GM21717 (cell line): ENCODE measurements at regions not wholly inside any gene's neighbourhood (a gene's known extent, or its start where the extent isn't known, plus 50 kb on each side); places are given as distances from the start of the nearest gene placed in this dataset.

Experiments used
- ATAC-seq: cut with Tn5 transposase; IDR thresholded peaks from one replicate; pipeline ENCODE4 v1.9.1; 2021; ENCODE audit warnings: mild to moderate bottlenecking, moderate library complexity; ENCODE audit not compliant: unreplicated experiment

DNA sequence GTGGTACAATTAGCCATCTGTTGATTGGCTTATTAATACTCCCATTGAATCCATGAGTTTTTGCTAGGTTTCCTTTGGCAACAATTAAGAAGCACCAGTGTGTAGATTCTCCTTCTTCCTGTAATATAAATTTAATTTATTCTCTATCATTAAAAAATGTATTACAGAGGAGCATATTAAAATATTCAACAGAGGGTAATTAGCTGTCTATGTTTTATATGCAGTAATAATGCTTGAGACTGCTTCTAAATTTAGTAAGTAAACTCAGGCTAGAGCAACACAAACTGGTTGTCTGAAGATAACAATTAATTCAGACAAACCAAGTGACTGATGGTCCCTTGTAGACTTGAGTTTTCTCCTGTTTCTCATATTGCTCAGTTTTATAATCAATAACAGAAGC lies 192.4 kb downstream of the FAT4 start:
- ATAC-seq: no peak

DNA sequence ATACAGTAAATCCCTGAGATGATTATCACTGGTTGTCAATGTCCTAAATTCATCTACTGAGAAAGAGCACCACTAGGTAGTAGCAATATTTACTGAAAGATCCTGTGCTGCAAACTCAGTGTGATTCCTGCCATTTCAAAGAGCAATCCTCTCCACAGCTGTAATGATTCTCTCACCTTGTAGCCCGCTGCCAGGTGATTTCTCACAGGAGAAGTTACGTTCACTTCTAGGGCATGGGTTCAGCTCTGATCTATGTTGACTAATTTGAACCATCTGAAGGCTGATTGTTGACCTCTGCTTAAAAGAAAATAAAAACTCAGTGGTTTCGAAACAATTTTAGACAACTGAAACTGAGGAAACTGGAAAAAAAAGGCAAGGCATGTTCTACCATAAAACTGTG lies 197.0 kb downstream of the FAT4 start:
- no peak for ATAC-seq

DNA sequence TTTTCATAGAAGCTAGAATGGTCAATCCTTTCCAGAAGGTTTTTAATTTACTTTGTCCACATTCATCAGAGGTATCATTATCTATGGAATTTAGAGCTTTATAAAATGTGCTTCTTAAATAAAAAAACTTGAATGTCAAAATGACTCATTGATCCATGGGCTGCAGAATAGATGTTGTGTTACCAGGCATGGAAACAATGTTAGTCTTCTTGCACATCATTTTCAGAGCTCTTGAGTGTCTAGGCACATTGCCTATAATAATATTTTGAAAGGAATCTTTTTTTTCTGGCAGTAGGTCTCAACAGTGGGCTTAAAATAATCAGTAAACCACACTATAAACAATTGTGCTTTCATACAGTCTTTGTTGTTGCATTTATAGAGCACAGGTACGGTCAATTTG lies 200.3 kb downstream of the FAT4 start:
- no peak for ATAC-seq

DNA sequence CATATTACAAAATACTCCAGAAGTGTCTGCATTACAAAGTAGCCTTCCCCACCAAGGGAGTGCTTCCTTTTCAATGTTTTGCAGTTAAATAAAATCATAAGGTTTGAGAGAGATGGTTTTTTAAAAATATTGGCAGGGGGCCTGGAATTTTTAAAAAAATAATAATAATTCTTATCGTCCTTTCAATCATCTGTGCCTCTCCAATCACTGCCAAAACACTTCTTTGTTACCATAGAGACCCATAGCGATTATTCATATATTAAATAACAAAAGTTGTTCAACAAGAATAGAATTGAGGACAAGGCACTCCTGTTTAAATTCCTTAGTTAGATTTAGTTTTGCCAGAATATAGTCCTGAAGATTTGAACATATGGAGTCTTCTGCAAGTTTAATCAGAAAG lies 203.1 kb downstream of the FAT4 start:
- no peak for ATAC-seq

DNA sequence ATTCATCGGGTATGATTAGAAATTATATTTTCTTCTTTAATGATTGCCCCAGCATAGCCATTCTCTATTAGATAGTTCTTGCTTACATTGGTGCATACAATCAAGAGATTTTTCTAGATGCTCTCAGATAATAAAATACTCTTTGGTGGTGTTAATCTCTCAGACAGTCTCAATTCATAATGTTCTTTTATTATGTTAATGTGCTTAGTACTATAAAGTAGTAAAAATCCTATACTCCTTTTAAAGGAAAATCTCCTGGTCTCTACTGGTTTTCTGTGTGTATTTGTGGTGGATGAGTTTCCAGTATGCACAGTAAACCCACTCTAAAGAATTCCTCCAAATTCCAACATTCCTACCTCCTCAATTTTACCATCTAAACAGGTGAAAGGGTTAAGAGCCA lies 203.5 kb downstream of the FAT4 start:
- ATAC-seq: no peak

DNA sequence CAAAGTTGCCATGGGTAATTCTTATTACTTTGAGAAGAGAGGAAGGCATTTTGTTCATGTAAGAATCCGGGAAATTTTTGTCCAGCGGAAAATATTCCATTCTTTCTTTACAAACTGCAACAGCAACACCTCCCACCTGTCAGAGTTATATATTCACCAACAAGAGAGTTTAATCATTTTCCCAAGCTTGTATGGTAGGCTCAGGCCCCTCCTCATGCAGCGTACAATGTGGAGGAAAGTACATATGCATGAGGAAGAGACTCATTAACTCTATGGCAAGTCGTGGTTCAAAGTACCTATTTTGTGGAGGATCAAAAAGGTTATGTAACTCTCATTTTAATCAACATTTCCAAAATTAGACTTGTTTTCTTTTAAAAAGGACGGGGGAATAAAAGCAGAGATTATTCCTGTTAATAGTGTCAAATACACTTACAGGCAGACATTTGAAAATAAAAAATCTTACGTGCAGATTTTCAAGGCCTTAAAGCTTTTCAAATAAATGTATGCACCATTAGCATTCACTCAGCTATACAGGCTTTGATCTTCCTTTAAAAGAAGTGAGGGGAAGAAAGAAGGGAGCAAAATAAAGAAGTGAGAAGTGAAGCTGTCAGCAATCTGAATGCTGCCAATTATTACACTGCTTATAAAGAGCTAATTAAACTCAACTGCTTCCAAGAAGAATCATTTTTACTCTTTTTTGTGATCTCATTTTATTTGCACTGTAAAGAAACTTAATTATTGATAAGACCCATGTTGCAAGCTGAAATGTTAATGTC lies 204.8 kb downstream of the FAT4 start:
- ATAC-seq: no peak

DNA sequence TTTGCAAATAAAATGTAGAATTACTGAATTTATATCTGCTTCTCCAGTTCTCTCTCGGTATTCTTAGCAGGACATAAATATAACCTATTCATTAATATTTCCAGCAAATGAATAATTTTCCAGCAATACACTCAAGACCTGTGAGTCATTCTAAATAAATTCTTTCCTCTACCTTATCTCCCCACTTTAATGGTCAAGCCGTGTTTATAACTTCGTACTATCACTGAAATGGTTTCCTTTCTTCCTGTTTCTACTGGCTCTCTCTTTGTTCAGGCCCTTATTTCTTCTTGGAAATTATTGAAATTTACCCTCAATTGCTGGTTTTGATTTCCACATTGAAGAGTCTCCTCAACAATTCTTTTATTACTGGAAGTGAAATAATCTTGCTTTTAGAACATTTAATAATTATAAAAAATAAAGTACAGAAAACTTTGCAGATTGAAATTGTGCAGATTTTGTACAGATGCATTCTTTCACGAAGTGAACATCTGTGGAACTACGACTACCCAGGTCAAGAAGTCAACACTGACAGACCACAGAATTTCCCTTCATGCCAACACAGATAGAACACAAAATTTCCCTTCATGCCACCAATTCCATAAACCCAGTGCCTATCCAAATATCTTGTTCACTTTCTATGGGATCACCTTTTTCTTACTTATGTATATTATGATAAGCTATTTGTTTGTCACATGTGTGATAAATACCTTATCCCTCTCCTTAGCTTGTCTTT lies 205.7 kb downstream of the FAT4 start:
- no peak for ATAC-seq

DNA sequence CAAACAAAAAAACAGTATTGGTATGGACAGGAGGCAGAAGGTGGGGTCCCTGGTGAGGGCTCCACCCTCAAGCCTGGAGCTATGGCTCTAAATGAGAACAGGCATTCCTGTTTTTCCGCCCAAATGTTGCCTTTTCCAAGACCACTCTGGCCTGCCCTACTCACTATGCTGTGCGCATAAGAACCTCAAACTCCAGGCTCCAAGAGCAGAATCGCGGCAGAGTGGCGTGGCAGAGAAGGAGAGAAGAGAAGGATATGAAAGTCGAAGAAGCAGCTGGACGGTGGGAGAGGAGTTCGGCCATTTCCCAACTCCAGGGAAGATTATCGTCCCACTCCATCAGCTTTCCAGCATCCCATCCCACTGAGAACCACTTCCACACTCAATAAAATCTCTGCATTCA lies 207.8 kb downstream of the FAT4 start:
- ATAC-seq: no peak

DNA sequence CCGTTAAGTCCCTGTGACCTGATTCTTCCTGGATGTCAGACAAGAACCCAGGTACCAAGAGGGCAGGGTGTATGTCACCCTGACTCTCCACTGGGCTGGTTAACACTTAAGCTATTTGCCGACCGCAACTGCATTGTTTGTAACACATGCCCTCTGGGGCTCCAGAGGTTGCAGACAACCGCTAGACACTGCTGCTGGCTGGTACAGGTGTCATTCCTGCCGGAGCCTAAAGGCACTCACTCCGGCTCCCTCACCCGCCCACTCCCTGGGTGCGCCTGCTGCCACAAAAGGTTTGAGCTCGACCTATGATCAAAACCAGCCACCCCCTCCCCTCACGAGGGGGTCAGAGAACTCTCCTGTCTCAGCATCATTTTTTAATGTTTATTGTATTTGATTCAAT lies 208.2 kb downstream of the FAT4 start:
- ATAC-seq: no peak

DNA sequence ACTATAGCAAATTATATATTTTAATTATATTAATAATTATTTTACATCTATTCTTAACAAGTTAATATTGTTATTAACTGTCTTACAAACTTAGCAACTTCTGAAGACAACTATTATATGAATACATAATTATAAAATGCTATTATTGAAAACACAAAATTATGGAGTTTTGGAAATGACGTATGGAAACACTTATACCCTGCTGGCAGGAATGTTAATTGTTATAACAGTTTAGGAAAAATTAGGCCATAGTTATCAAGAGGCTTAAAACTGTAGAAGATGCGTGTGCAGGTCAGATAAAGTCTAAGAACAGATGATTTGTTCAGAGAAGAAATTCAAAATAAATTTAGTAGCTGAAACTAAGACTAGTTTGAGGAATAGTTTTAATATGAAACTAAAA lies 211.7 kb downstream of the FAT4 start:
- ATAC-seq: no peak

DNA sequence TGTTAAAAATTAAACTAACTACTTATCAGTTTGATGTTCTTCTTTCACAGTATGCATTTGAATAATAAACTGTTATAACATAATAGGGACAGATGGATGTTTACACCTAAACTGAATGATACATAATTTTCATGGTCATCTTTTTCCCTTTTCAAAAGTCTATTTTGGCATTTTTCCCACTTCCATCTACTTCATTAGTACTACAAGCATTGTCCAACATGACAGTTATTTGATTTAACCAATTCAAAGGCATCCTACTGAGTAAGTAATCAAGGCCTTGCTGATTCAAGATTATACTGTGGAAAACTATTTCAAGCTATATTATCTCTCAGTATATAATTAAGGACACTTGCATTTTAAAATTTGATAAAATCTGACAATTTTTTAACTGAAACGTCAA lies 212.9 kb downstream of the FAT4 start:
- no peak for ATAC-seq

DNA sequence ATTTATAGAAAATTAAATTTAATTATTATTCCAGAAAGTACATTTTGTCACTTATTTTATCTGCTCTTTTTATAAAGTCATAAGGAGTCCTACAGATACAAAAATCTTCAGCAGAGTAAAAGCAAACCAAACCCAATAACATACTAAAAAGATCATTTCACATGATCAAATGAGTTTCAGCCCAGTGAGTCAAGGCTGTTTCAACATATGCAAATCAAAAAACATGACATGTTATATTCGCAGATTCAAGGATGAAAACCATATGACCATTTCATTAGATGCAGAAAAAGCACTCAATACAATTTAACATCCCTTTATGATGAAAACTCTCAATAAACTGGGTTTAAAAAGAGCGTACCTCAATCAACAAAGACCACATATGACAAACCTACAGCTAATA lies 214.3 kb downstream of the FAT4 start:
- no peak for ATAC-seq

DNA sequence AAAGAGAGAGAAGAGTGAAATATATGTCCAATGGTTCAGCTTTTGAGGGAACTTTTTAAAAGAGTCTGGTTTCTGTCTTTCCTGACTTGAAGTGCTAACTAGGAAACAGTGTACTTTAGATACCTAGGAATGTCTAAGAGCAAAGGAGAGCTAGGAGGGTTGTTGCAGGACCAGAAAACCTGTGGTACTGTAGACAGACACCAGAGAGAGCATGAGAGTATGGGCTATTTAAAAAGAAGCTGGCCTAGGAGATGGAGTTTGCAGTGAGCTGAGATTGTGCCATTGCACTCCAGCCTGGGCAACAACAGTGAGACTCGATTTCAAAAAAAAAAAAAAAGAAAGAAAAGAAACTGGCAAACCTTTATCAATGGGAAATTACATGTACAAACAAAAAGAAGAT lies 223.9 kb downstream of the FAT4 start:
- ATAC-seq: no peak

DNA sequence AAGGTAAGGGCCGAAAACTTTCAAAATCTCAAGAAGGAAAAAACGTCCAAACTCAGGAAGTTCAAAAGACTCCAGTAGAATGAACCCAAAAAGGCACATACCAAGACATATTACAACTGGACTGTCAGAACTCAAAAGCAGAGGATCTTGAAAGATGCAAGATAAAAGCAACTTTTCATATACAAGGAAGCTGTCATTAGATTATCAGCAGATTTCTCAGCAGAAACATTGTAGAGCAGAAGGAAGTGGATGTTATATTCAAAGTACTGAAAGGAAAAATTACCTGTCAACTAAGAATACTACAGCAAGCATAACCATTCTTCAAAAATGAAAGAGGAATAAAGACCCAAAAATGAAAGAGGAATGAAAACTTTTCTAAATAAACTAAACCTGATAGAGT lies 224.9 kb downstream of the FAT4 start:
- no peak for ATAC-seq

DNA sequence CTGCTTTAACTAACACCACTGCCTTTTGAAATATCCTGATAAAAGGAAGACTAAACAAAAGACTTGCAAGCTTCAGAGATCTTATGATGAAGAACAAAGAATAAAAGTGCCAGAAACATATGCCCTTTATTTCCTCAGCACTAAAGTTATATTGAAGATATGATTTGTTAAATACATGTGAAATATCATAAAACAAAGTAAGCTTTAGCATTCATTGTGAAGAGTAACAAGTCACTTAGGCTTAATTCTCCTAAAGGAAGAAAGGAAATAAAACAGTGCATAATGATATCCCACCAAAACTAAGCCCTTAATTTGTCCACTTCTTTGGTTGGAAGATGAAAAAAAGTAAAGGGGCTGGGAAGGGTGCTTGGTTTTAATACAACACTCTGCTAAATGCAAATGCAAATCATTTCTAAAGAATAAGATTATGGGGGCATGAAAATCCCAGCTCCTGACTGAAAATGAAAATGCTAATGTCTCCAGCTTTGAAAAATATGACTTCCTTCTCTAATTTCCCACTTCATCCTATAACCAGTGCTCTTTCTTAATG lies 227.2 kb downstream of the FAT4 start:
- ATAC-seq: no peak

DNA sequence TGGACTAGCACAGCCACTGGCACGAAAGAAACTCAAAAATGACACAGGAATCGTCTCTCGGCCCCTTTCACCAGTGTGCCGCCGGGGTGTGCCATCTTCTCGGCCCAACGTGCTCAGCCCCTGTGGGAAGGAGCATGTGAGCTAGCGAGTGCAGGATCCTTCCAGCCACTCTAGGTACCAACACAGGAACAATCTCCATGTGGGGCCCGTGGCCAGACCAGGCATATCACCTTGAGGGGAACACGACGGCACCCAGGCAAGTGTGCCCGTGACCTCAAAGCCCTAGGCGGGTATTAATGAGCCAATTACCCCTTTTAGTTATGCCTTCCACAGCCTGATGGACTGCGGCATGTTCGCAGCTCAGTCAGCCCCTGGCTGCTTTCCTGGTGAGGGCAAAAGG lies 231.5 kb downstream of the FAT4 start:
- no peak for ATAC-seq

DNA sequence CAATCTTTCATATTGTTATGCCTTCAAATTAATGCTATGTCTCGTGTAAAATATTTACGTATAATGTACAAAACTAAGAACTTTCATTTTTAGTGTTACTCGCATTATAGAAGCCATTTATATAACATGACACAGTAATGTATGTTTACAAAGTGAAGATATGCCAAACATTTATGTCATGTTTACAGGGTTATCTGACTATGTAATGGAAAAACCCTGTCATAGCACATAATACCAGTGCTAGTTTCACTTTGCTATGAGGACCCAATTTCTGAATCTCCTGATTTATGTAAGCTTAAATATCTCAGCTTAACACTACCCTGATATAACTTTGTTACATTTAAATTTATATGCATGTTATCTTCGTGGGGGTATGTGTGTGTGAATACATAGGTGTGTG lies 233.1 kb downstream of the FAT4 start:
- no peak for ATAC-seq

DNA sequence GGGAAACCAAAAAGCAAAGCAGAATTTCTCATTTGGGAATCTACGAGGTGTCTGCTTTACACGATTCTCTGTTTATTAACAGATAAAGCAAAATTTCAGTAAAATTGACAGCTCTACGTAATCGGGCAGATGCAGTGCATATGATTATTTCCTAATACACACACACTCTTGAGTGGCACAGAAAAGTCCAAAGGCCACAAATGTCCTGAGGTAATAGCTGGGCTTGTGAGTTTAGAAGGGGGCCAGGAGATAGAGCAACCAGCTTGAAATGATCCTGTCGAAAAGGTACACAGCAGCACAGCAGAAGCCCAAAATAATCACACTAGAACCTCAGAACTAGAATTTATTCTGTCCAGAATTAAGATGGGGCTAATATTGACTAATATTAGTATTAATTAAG lies 236.0 kb downstream of the FAT4 start:
- ATAC-seq: no peak

DNA sequence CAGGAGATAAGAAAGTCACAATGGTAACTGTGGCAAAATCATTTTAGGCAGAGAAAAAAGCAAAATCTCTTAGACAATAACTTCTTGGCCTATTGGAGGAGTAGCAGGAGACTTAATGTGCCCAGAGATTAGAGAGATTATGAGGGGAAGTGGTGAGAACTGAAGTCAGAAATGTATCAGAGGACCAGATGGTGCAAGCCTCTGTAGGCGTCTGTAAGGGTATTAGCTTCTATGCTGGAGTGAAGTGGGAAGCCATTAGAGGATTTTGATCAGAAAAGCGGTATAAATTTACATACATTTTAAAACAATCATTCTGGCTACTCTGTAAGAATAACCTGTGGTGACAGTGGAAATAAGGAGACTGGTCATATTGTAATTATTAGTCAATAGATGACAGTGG lies 236.7 kb downstream of the FAT4 start:
- no peak for ATAC-seq

DNA sequence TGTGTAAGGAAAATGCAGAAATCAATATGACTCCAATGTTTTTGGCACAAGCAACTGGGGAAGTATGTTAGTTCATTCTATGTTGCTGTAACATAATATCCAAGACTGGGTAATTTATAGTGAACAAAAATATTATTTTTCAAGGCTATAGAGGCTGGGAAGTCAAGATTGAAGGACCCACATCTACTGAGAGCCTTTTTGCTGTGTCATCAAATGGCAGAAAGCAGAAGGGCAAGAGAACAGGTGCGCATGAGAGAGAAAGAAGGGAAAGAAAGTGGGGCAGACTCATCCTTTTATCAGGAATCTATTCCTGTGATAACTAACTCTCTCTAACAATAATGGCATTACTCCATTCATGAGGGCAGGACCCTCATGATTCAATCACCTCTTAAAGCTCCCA lies 237.2 kb downstream of the FAT4 start:
- no peak for ATAC-seq

DNA sequence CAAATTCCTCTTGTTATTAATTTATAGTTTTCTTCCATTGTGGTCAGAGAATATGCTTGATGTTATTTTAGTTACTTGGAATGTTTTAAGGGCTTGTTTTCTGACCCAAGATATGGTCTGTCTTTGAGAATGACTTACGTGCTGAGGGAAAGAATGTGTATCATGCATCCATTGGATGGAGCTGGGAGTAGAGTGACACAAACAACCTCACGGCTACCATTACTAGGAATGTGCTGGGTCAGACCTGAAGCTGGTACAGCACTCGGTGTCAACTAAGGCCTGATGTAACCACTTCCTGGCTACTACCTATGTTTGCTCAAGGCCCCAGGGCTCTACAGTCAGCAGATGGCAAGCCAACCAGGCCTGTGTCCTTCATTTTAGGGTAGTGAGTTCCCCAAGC lies 257.8 kb downstream of the FAT4 start:
- ATAC-seq: no peak

DNA sequence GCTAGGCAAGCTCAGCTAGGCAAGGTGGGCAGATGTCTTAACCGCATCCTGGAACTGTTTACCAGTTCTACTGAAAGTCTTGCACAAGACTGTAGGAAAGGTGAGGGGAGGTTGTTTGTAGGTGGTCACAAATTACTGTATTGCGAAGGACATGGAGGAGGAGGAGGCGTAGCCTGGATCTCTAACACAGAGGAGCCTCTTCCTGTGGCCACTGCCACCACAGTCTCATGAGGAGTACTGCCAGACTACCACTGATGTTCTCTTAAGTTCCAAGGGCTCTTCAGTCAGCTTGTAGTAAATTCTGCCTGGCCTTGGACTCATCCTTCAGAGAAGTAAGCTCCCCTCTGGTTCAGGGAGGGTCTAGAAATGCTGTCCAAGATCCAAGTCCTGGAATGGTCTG lies 258.6 kb downstream of the FAT4 start:
- no peak for ATAC-seq
